GM12872 (cell line): ENCODE measurements at regions not wholly inside any gene's neighbourhood (a gene's known extent, or its start where the extent isn't known, plus 50 kb on each side); places are given as distances from the start of the nearest gene placed in this dataset.

ENCODE experiments used
- CTCF ChIP-seq: IDR thresholded peaks from 3 replicates; pipeline ENCODE4 v1.5.1; 2011; ENCODE audit warnings: low read depth, mild to moderate bottlenecking, low read length, moderate library complexity; ENCODE audit not compliant: insufficient read depth

GRCh38 chr6:147910281-147910680, 401.8 kb downstream of the SAMD5 start:
- no peak for TF ChIP-seq CTCF

GRCh38 chr6:147911057-147911456, 402.6 kb downstream of the SAMD5 start:
- TF ChIP-seq CTCF, result no peak

- no peak for TF ChIP-seq CTCF
Measured at GRCh38 chr6:147911686-147912085, 403.2 kb downstream of the SAMD5 start.

GRCh38 chr6:147922799-147923198, 414.3 kb downstream of the SAMD5 start:
- TF ChIP-seq CTCF, result no peak

- TF ChIP-seq CTCF, result no peak
Measured at GRCh38 chr6:147924598-147924997, 416.1 kb downstream of the SAMD5 start.

GRCh38 chr6:147925826-147926225, 416.8 kb upstream of the SASH1 start:
- no peak for TF ChIP-seq CTCF

GRCh38 chr6:147930745-147931144, 411.9 kb upstream of the SASH1 start:
- no peak for TF ChIP-seq CTCF

- no peak for TF ChIP-seq CTCF
Measured at GRCh38 chr6:147933224-147933623, 409.4 kb upstream of the SASH1 start.
